Mucosa of rectum (tissue), 2 donors: ENCODE measurements at regions not wholly inside any gene's neighbourhood (a gene's known extent, or its start where the extent isn't known, plus 50 kb on each side); places are given as distances from the start of the nearest gene placed in this dataset.

ENCODE experiments used
- H3K27ac ChIP-seq, 2 donors: one replicate each; pipeline ENCODE4 v1.7.0; 2013; ENCODE audit warnings: inconsistent platforms in 2 of 2, low read depth in 2 of 2, low read length in 2 of 2
- H3K27me3 ChIP-seq, 2 donors: one replicate each; pipeline ENCODE4 v1.7.0; 2013; ENCODE audit warnings: low read length in 2 of 2; ENCODE audit not compliant: control insufficient read depth in 2 of 2, insufficient read depth in 2 of 2
- H3K36me3 ChIP-seq, 2 donors: one replicate each; pipeline ENCODE4 v1.7.0; 2013; ENCODE audit warnings: low read length in 2 of 2; ENCODE audit not compliant: control insufficient read depth in 2 of 2, insufficient read depth in 2 of 2
- H3K4me1 ChIP-seq, 2 donors: one replicate each; pipeline ENCODE4 v1.7.0; 2013; ENCODE audit warnings: low read length in 2 of 2, mild to moderate bottlenecking in 1 of 2; ENCODE audit not compliant: control insufficient read depth in 2 of 2, insufficient read depth in 2 of 2
- H3K4me3 ChIP-seq, 2 donors: one replicate each; pipeline ENCODE4 v1.7.0; 2013; ENCODE audit warnings: low read length in 2 of 2
- H3K9ac ChIP-seq, 2 donors: one replicate each; pipeline ENCODE4 v1.7.0; 2013; ENCODE audit warnings: low read length in 2 of 2, low read depth in 1 of 2, mild to moderate bottlenecking in 1 of 2
- H3K9me3 ChIP-seq, 2 donors: one replicate each; pipeline ENCODE4 v1.7.0; 2013; ENCODE audit warnings: low read length in 2 of 2; ENCODE audit not compliant: control insufficient read depth in 2 of 2
- donor health status: healthy.
- donor health status: Normal muscosa, but diverticular disease.

DNA sequence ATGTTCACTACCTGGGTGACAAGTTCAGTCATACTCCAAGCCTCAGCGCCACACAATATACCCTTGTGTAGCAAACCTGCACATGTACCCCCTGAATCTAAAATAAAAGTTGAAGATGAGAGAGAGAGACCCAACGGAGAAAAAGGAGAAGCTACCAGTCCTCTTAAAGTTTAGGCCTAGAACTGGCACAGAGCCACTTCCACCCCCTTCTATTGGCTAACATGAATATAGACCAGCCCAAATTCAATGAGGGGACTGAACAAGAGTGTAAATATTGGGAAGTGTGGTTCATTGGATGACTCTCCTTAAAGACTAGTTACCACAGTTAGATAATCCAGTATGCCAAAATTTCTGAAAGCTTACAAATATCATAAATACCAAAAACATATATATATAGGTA lies 139.9 kb upstream of the ATP1B1 start:
- no peaks in the 10 kb centered on the region for H3K4me1 ChIP-seq
- H3K27me3 ChIP-seq, result no peaks in the 10 kb centered on the region
- no peak overlapping the region for H3K4me3 ChIP-seq
- no peak overlapping the region for H3K9ac ChIP-seq
- no peaks in the 10 kb centered on the region for H3K36me3 ChIP-seq
- no peak overlapping the region for H3K27ac ChIP-seq
- H3K9me3 ChIP-seq, result no peaks in the 10 kb centered on the region

DNA sequence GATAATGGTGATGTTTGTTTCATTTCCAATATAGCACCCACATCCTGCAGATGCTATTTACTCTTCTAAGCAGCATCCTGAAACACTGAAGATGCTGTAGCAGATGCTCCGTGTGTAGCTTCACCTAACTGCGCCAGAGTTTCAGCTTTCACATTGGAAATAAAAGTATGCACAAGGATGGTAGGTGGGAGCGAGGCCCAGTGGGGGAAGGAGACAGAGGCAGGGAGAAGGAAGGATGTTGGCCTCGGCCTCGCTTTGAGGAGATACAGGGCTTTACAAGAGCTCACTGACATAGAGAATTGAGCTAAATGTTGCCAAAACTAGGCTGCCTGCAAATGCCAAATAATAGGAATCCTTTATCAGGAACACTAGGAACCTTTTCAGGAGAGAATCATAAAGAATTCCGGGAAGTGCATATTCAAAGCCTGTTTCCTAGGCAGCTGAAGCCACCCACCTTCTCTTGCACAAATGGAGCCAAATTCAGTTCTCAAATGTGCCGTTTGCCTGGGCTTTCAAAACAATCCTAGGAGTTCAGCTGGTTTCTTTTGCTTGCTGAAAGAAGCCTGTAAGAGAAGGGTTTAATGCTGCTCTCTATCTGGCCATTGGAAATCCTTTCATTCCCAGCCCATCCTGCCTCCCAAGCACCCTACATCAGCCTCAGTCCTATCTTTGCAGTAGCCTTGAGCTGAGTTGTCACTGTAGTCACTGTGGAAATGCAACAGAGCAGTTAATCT lies 135.4 kb upstream of the ATP1B1 start:
- no peak overlapping the region for H3K27ac ChIP-seq
- H3K4me1 ChIP-seq, result no peaks in the 10 kb centered on the region
- H3K9me3 ChIP-seq, result no peaks in the 10 kb centered on the region
- no peak overlapping the region for H3K4me3 ChIP-seq
- no peak overlapping the region for H3K9ac ChIP-seq
- no peaks in the 10 kb centered on the region for H3K36me3 ChIP-seq
- no peaks in the 10 kb centered on the region for H3K27me3 ChIP-seq

DNA sequence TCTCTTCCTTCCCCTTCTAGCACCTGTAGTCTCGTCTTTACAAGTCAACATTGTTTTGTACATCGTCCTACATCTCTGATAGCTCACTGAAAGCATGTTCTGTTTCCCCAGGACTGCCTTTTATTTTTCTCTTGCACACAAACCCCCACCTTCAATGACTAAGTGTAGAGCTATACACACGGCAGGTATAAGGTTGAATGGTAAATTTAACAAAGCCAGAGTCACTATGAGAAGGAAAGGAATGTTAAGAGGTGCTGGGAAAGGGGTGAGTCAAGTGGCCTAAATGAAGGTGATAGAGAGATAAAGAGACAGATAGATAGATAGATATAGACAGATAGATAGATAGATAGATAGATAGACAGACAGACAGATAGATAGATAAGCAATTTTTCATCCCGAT lies 134.3 kb upstream of the ATP1B1 start:
- Histone ChIP-seq H3K4me1 (no peaks in the 10 kb centered on the region), H3K27ac (no peak overlapping the region), H3K4me3 (no peak overlapping the region), H3K27me3 (no peaks in the 10 kb centered on the region), H3K9me3 (no peaks in the 10 kb centered on the region), H3K9ac (no peak overlapping the region), H3K36me3 (no peaks in the 10 kb centered on the region)

DNA sequence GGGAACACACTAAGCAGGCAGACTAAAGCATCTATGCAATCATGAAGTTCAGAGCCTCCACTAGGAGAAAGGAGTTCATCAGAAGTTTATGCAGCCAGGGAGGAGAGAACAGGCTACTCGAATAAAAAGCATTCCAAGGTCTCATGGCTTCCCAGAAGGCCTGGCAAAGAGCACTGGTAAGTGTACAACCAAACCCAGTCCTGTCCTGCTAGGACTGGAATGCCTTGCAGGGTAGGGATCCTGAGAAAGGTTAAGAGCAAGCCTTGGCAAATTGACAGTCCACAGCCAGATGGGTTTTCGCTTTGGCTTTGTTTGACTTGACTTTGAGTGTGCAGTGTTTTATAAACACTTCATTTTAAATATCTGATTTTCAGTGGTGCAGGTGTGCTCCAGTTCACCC lies 133.6 kb upstream of the ATP1B1 start:
- H3K9me3 ChIP-seq, result no peaks in the 10 kb centered on the region
- no peak overlapping the region for H3K9ac ChIP-seq
- no peaks in the 10 kb centered on the region for H3K36me3 ChIP-seq
- H3K4me1 ChIP-seq, result no peaks in the 10 kb centered on the region
- H3K27ac ChIP-seq, result no peak overlapping the region
- H3K4me3 ChIP-seq, result no peak overlapping the region
- H3K27me3 ChIP-seq, result no peaks in the 10 kb centered on the region

DNA sequence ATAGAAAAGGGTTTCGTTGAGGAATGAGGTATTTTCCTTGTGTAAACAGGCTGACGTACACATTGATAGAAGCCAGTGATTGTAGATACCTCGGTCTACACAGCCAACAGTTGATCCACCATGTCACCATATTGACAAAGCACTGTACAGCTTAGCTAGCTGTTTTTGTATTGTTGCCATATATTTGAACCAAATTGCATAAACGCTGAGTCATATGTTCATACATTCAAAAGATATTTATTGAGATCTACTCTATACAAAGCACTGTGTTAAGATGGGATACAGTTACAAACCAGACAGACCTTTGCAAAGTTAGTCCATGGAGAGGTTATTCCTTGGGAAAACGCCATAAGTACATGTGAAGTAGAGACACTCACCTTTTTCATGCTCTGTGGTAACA lies 132.4 kb upstream of the ATP1B1 start:
- no peaks in the 10 kb centered on the region for H3K36me3 ChIP-seq
- no peak overlapping the region for H3K9ac ChIP-seq
- H3K4me3 ChIP-seq, result no peak overlapping the region
- H3K27me3 ChIP-seq, result no peaks in the 10 kb centered on the region
- H3K4me1 ChIP-seq, result no peaks in the 10 kb centered on the region
- no peaks in the 10 kb centered on the region for H3K9me3 ChIP-seq
- no peak overlapping the region for H3K27ac ChIP-seq

DNA sequence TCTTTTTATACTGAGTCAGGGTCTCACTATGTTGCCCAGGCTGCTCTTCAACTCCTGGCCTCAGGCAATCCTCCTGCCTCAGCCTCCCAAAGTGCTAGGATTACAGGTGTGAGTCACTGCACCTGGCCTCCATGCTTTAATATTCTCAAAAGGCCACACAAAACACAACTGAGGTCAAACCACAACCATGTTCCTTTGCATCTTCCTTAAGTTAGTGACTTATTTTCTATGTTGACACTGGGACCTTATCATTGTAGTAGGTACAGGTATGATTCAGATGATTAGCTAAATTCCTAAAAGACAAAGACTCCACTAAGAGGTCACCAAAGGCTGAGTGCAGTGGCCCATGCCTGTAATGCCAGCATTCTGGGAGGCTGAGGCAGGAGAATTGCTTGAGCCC lies 131.9 kb upstream of the ATP1B1 start:
- no peaks in the 10 kb centered on the region for H3K4me1 ChIP-seq
- no peaks in the 10 kb centered on the region for H3K36me3 ChIP-seq
- H3K9me3 ChIP-seq, result no peaks in the 10 kb centered on the region
- no peak overlapping the region for H3K27ac ChIP-seq
- H3K9ac ChIP-seq, result no peak overlapping the region
- H3K27me3 ChIP-seq, result no peaks in the 10 kb centered on the region
- no peak overlapping the region for H3K4me3 ChIP-seq

DNA sequence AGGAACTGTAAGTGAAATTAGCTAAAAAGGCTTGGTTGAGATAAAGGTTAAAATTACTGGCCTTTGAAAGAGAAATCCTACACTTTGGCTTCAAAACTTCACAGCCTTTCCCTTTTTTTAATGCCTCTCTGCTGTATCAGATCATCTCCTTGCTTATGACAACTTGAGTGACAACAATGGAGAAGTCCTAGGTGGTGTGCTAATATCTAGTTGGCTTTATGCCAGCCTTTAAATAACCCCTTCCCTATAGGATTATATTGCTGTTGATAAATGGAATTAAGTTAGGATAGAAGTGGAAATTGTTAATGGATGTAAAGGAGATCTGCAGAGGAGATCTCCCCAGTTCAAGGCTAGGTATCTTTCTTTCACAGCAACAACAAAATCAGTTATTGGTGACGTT lies 130.2 kb upstream of the ATP1B1 start:
- H3K4me1 ChIP-seq, result no peaks in the 10 kb centered on the region
- no peaks in the 10 kb centered on the region for H3K27me3 ChIP-seq
- no peak overlapping the region for H3K27ac ChIP-seq

GRCh38 chr1:168977618-168978017 lies 128.9 kb upstream of the ATP1B1 start:
- Histone ChIP-seq H3K9me3 (no peaks in the 10 kb centered on the region), H3K27ac (no peak overlapping the region), H3K36me3 (no peaks in the 10 kb centered on the region), H3K27me3 (no peaks in the 10 kb centered on the region), H3K9ac (no peak overlapping the region), H3K4me3 (no peak overlapping the region), H3K4me1 (no peaks in the 10 kb centered on the region)

More for the DNA sequence above, 130.2 kb upstream of the ATP1B1 start:
- Histone ChIP-seq H3K9me3 (no peaks in the 10 kb centered on the region), H3K9ac (no peak overlapping the region), H3K36me3 (no peaks in the 10 kb centered on the region), H3K4me3 (no peak overlapping the region)

- Histone ChIP-seq H3K36me3 (no peaks in the 10 kb centered on the region), H3K9ac (no peak overlapping the region), H3K4me3 (no peak overlapping the region), H3K4me1 (no peaks in the 10 kb centered on the region), H3K27ac (no peak overlapping the region), H3K9me3 (no peaks in the 10 kb centered on the region), H3K27me3 (no peaks in the 10 kb centered on the region)
Measured at GRCh38 chr1:168979276-168979675, 127.2 kb upstream of the ATP1B1 start.

DNA sequence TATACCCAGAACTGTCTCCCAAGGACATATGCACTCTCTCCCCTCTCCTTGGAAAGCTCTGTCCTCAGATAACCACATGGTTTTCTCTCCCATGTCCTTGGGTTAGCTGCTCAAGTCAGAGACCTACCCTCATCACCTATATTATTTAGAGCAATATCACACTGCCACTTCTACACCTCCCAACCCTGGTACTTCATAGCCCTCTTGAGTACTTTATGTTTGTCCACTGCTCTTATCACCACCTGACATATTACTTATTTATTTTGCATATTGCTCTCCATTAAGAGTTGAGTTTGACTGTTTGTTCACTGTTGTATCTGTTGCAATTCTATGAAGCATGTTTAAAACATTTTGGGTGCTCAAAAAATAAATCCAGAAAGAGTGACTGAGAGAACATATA lies 126.3 kb upstream of the ATP1B1 start:
- no peaks in the 10 kb centered on the region for H3K36me3 ChIP-seq
- no peak overlapping the region for H3K27ac ChIP-seq
- no peaks in the 10 kb centered on the region for H3K4me1 ChIP-seq
- no peak overlapping the region for H3K4me3 ChIP-seq
- H3K27me3 ChIP-seq, result no peaks in the 10 kb centered on the region
- no peaks in the 10 kb centered on the region for H3K9me3 ChIP-seq
- H3K9ac ChIP-seq, result no peak overlapping the region

DNA sequence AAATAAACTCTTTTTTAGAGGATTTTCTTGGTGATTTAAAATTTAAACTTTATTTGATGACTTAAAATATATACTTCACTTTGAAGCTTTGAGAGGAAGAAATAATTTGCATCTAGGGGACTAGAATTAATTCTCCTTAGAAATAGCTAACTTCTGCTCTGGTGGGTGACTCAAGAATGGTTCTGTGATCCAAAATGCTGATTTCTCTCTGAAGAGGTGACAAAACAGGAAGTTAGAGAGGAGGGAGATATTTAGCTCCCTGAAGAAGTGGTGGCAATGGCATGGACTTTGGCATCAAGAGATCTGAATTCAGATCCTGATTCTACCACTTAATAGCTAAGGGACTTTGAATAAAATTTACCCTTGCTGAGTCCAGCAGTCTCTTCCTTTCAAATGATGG lies 125.8 kb upstream of the ATP1B1 start:
- Histone ChIP-seq H3K27ac (no peak overlapping the region), H3K4me1 (no peaks in the 10 kb centered on the region), H3K36me3 (no peaks in the 10 kb centered on the region), H3K9ac (no peak overlapping the region), H3K9me3 (no peaks in the 10 kb centered on the region), H3K27me3 (no peaks in the 10 kb centered on the region), H3K4me3 (no peak overlapping the region)
